DOHH2 (cell line): ENCODE measurements at regions not wholly inside any gene's neighbourhood (a gene's known extent, or its start where the extent isn't known, plus 50 kb on each side); places are given as distances from the start of the nearest gene placed in this dataset.
"Not testable (repeated sequence)": the region's sequence is repeated elsewhere in the genome, so short reads cannot be mapped to it uniquely, and the experiment has no call there.

ENCODE experiments used
- H3F3A ChIP-seq: fragments of 200-600 bp; sonication (generic), shearing (Covaris generic); 2 replicates; pipeline ENCODE4 v1.6.0; 2016; ENCODE audit warnings: antibody characterized with exemption, mild to moderate bottlenecking; ENCODE audit not compliant: control insufficient read depth, insufficient read depth
- H3K27ac ChIP-seq: fragments of 200-600 bp; sonication (generic); 2 replicates; pipeline ENCODE4 v1.5.1; 2014; ENCODE audit warnings: low read depth, mild to moderate bottlenecking, low read length, moderate library complexity
- H3K27me3 ChIP-seq: fragments of 200-600 bp; sonication (generic); 2 replicates; pipeline ENCODE4 v1.6.1; 2014; ENCODE audit warnings: mild to moderate bottlenecking, low read length, mixed read lengths; ENCODE audit not compliant: control insufficient read depth
- H3K36me3 ChIP-seq: fragments of 200-600 bp; sonication (generic); 2 replicates; pipeline ENCODE4 v1.6.1; 2014; ENCODE audit warnings: mild to moderate bottlenecking, low read length, moderate library complexity, mixed read lengths; ENCODE audit not compliant: control insufficient read depth
- H3K4me1 ChIP-seq: fragments of 200-600 bp; sonication (generic); 2 replicates; pipeline ENCODE4 v1.6.1; 2014; ENCODE audit warnings: mild to moderate bottlenecking, low read length, mixed read lengths; ENCODE audit not compliant: control insufficient read depth
- H3K4me2 ChIP-seq: fragments of 200-600 bp; sonication (generic); 2 replicates; pipeline ENCODE4 v1.6.0; 2014; ENCODE audit warnings: mild to moderate bottlenecking, low read length, moderate library complexity
- H3K4me3 ChIP-seq: fragments of 200-600 bp; sonication (generic); 2 replicates; pipeline ENCODE4 v1.5.1; 2014; ENCODE audit warnings: mild to moderate bottlenecking, low read length, mixed read lengths
- H3K79me2 ChIP-seq: fragments of 200-600 bp; sonication (generic); 2 replicates; pipeline ENCODE4 v1.6.1; 2014; ENCODE audit warnings: mild to moderate bottlenecking, low read length, mixed read lengths; ENCODE audit not compliant: control insufficient read depth
- H3K9me2 ChIP-seq: fragments of 200-600 bp; sonication (generic); replicated peaks from 2 replicates; pipeline ENCODE4 v1.6.1; 2014; ENCODE audit warnings: mild to moderate bottlenecking, low read length, mixed read lengths; ENCODE audit not compliant: control insufficient read depth
- H3K9me3 ChIP-seq: fragments of 200-600 bp; sonication (generic); 2 replicates; pipeline ENCODE4 v1.6.1; 2014; ENCODE audit warnings: antibody characterized with exemption, low read length, mixed read lengths; ENCODE audit not compliant: control insufficient read depth, insufficient read depth
- H4K20me1 ChIP-seq: fragments of 200-600 bp; sonication (generic); 2 replicates; pipeline ENCODE4 v1.6.0; 2014; ENCODE audit warnings: low read depth, mild to moderate bottlenecking, antibody characterized with exemption, low read length, moderate library complexity; ENCODE audit not compliant: control insufficient read depth, insufficient read depth
- EZH2phosphoT487 ChIP-seq: fragments of 200-600 bp; sonication (generic); IDR thresholded peaks from 2 replicates; pipeline ENCODE4 v1.6.1; 2017; ENCODE audit warnings: borderline replicate concordance, mild to moderate bottlenecking, antibody characterized with exemption, low read length, moderate library complexity, mixed read lengths
- TF ChIP-seq, protein P1 (sequence below): fragments of 200-600 bp; sonication (generic); IDR thresholded peaks from one replicate; pipeline ENCODE4 v1.5.1; 2014; ENCODE audit warnings: antibody characterized with exemption, mild to moderate bottlenecking, low read depth, low read length; ENCODE audit not compliant: poor library complexity, severe bottlenecking

DNA sequence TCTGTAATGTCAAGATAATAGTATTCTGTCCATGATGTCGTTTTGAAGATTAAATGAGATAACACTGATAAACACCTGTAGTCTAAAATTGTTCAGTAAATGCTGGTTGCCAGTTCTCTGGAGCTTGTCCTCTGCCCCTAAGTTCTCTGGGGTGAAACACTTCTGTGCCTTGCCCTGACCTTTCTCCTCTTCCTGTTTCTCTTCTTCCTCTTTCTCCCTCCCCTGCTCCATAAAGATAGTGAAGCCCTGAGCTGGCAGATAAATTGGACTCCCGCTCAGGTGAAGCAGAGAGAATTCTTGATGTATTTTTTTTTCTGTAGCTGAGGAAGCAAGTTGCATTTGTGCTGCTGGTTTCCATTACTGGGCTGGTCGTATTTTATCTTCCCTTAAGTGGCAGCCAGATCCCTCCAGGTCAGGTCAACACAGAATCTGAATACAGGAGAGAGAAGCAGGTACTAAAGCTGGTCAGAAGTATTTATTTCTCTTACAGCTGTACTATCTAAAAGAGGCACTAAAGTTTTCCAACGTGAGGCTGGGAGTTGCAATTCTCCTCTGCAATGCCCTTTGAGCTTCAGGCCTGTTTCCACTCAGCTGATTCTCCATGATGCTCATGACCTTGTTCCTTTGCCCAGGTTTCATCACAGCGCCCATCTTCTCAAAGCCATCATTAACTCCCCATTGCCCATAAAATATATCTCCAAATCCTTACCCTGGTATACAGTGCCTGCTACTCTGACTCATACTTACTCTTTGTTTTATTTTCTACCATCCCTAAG, 319.3 kb upstream of the CFAP20DC start:
- Histone ChIP-seq H3K36me3 (no peaks in the 10 kb centered on the region), H3K9me3 (no peaks in the 10 kb centered on the region), H4K20me1 (no peaks in the 10 kb centered on the region), H3K9me2 (no peaks in the 10 kb centered on the region), H3K4me2 (no peak overlapping the region), H3K4me1 (peaks cover 20% of the 10 kb centered on the region), H3K27me3 (no peaks in the 10 kb centered on the region), H3K79me2 (no peaks in the 10 kb centered on the region), H3K4me3 (no peak overlapping the region), H3F3A (no peaks in the 10 kb centered on the region), H3K27ac (no peak overlapping the region)
- TF ChIP-seq, protein P1, sequence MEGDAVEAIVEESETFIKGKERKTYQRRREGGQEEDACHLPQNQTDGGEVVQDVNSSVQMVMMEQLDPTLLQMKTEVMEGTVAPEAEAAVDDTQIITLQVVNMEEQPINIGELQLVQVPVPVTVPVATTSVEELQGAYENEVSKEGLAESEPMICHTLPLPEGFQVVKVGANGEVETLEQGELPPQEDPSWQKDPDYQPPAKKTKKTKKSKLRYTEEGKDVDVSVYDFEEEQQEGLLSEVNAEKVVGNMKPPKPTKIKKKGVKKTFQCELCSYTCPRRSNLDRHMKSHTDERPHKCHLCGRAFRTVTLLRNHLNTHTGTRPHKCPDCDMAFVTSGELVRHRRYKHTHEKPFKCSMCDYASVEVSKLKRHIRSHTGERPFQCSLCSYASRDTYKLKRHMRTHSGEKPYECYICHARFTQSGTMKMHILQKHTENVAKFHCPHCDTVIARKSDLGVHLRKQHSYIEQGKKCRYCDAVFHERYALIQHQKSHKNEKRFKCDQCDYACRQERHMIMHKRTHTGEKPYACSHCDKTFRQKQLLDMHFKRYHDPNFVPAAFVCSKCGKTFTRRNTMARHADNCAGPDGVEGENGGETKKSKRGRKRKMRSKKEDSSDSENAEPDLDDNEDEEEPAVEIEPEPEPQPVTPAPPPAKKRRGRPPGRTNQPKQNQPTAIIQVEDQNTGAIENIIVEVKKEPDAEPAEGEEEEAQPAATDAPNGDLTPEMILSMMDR = no peak
- no peak for TF ChIP-seq EZH2phosphoT487

DNA sequence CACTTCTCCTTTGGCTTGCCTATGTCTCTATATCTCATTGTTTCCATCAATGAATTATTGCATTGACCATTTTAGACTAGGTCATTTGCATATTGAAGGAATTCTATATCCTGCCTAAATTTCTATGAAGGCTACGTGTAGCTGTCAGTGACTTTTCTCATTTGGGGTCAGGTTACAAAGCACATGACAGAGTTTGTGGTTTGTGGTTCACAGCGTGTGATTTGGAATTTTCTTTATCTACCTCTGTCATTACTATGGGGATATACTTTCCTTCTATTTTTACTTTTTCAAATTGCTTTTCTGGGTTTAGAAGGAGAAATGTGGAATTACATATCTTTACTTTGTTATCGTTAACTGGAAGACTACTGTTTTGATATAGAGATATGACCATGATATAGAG, 317.3 kb upstream of the CFAP20DC start:
- peaks cover 13% of the 10 kb centered on the region for H3K4me1 ChIP-seq
- H3K79me2 ChIP-seq = no peaks in the 10 kb centered on the region
- no peak for TF ChIP-seq EZH2phosphoT487
- no peaks in the 10 kb centered on the region for H3F3A ChIP-seq
- H3K36me3 ChIP-seq = no peaks in the 10 kb centered on the region
- H3K4me3 ChIP-seq = no peak overlapping the region
- H4K20me1 ChIP-seq = no peaks in the 10 kb centered on the region
- no peaks in the 10 kb centered on the region for H3K9me3 ChIP-seq
- H3K9me2 ChIP-seq = no peaks in the 10 kb centered on the region
- H3K27me3 ChIP-seq = no peaks in the 10 kb centered on the region
- H3K27ac ChIP-seq = no peak overlapping the region
- no peak overlapping the region for H3K4me2 ChIP-seq

DNA sequence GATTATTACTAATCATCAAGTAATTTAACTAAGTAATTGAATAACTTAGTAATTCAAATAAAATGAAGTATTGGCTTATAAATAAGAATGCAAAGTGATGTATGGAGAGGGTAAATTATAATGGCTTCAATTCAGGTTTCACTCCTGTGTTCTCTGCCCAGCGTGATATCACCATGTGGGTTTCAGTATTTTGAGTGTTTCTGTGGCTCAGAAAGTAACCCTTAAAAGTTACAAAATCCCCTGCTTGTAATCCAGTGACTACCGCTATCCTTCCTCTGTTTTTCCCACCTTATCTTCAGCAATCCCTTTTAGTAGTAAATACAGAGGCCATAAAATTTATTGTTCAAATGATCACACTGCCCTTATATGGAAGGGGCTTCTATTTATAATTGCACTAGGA, 316.4 kb upstream of the CFAP20DC start:
- peaks cover 13% of the 10 kb centered on the region for H3K4me1 ChIP-seq
- H4K20me1 ChIP-seq = no peaks in the 10 kb centered on the region
- TF ChIP-seq, protein P1 = no peak
- TF ChIP-seq EZH2phosphoT487 = no peak
- H3K9me3 ChIP-seq = no peaks in the 10 kb centered on the region
- no peak overlapping the region for H3K4me2 ChIP-seq
- H3K36me3 ChIP-seq = no peaks in the 10 kb centered on the region
- no peaks in the 10 kb centered on the region for H3K9me2 ChIP-seq
- H3K79me2 ChIP-seq = no peaks in the 10 kb centered on the region
- no peak overlapping the region for H3K4me3 ChIP-seq
- no peaks in the 10 kb centered on the region for H3F3A ChIP-seq
- no peaks in the 10 kb centered on the region for H3K27me3 ChIP-seq
- no peak overlapping the region for H3K27ac ChIP-seq

DNA sequence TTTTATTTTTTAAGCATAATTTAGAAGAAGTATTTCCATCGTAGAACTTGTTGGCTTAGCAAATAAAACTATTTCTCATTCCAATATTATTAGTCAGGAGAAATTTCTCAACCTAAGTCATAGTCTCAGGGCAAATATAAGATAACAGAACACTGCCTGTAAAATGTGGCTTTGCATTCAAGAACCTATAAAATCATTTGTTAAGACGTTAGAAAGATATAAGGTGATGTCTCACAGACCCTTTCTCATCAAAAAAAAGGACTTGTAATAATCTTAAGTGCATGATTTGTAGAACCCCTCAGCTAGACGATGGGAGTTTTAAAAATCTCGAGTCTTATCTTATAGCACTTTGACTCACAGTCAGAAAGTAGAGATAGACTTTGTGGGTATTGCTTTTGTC, 314.7 kb upstream of the CFAP20DC start:
- no peaks in the 10 kb centered on the region for H4K20me1 ChIP-seq
- H3K4me3 ChIP-seq = no peak overlapping the region
- H3F3A ChIP-seq = no peaks in the 10 kb centered on the region
- TF ChIP-seq, protein P1 = no peak
- TF ChIP-seq EZH2phosphoT487 = no peak
- H3K36me3 ChIP-seq = no peaks in the 10 kb centered on the region
- no peak overlapping the region for H3K27ac ChIP-seq
- no peaks in the 10 kb centered on the region for H3K9me3 ChIP-seq
- no peaks in the 10 kb centered on the region for H3K79me2 ChIP-seq
- H3K9me2 ChIP-seq = no peaks in the 10 kb centered on the region
- no peaks in the 10 kb centered on the region for H3K27me3 ChIP-seq
- H3K4me1 ChIP-seq = peaks cover 13% of the 10 kb centered on the region
- no peak overlapping the region for H3K4me2 ChIP-seq

GRCh38 chr3:59360312-59360711, 310.5 kb upstream of the CFAP20DC start:
- H3K4me1 ChIP-seq, H3K4me3 ChIP-seq, H3K9me3 ChIP-seq, H3K27me3 ChIP-seq, H4K20me1 ChIP-seq, H3K4me2 ChIP-seq, H3K9me2 ChIP-seq, H3K36me3 ChIP-seq, H3K79me2 ChIP-seq, H3K27ac ChIP-seq, H3F3A ChIP-seq: not testable (repeated sequence)
